ENCODE measurements at regions not wholly inside any gene's neighbourhood (a gene's known extent, or its start where the extent isn't known, plus 50 kb on each side); places are given as distances from the start of the nearest gene placed in this dataset.

- TF ChIP-seq CTCF (IDR thresholded peaks at IDR 0.05), result no peak
- TF ChIP-seq POLR2A (IDR thresholded peaks at IDR 0.05), result no peak
These were observed 238.3 kb upstream of the NR2F2 start for GRCh38 chr15:96092186-96092585.
